ENCODE measurements at regions not wholly inside any gene's neighbourhood (a gene's known extent, or its start where the extent isn't known, plus 50 kb on each side); places are given as distances from the start of the nearest gene placed in this dataset.

DNA sequence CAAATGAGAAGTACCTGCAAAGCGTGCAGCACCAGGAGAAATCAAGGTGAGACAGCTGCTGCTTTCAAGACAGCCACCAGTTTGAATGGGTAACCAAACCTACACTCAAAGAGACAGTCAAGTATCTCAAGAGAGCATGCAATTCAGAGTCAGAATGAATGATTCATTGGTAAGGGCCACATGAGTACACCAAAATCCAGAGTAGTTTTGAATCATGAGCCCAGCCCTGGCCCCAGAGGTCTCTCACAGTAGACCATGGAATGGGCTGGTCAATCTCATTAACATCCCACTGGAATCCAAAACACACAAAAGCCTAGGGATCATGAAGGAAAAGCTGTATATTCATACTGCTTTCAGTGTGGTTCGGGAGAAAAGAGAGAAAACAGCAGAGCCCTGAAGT lies 242.8 kb downstream of the TBL1XR1 start:
- TF ChIP-seq, protein P1, sequence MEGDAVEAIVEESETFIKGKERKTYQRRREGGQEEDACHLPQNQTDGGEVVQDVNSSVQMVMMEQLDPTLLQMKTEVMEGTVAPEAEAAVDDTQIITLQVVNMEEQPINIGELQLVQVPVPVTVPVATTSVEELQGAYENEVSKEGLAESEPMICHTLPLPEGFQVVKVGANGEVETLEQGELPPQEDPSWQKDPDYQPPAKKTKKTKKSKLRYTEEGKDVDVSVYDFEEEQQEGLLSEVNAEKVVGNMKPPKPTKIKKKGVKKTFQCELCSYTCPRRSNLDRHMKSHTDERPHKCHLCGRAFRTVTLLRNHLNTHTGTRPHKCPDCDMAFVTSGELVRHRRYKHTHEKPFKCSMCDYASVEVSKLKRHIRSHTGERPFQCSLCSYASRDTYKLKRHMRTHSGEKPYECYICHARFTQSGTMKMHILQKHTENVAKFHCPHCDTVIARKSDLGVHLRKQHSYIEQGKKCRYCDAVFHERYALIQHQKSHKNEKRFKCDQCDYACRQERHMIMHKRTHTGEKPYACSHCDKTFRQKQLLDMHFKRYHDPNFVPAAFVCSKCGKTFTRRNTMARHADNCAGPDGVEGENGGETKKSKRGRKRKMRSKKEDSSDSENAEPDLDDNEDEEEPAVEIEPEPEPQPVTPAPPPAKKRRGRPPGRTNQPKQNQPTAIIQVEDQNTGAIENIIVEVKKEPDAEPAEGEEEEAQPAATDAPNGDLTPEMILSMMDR (IDR thresholded peaks at IDR 0.05): no peak
- TF ChIP-seq POLR2AphosphoS5 (IDR thresholded peaks at IDR 0.05): no peak
- TF ChIP-seq POLR2A (IDR thresholded peaks at IDR 0.05): no peak
- TF ChIP-seq EP300 (IDR thresholded peaks at IDR 0.05): no peak

Measured in gastroesophageal sphincter (tissue), 3 donors.